Activated naive CD4-positive, alpha-beta T cell treated with anti-CD3 and anti-CD28 coated beads, Interleukin-2, amount 50 U/mL, for 72 hours (primary cell): ENCODE measurements at regions not wholly inside any gene's neighbourhood (a gene's known extent, or its start where the extent isn't known, plus 50 kb on each side); places are given as distances from the start of the nearest gene placed in this dataset.
"Not testable (repeated sequence)": the region's sequence is repeated elsewhere in the genome, so short reads cannot be mapped to it uniquely, and the experiment has no call there.

Experiments
- ATAC-seq, 2 donors: fragments of 150-1000 bp; cut with Tn5 transposase; 2 replicates each; pipeline ENCODE4 v1.10.0; 2021; ENCODE audit warnings: mild to moderate bottlenecking in 2 of 2, moderate library complexity in 2 of 2
- DNase-seq, 2 donors: peaks; one replicate each; pipeline ENCODE4 v3.0.0; 2021 to 2022; ENCODE audit warnings: low spot score in 2 of 2
- H3K27ac Mint-ChIP-seq, 2 donors: one replicate each; pipeline ENCODE4 v1.8.0; 2022; ENCODE audit warnings: mild to moderate bottlenecking in 2 of 2, mixed read lengths in 2 of 2
- H3K36me3 Mint-ChIP-seq, 2 donors: one replicate each; pipeline ENCODE4 v1.8.0; 2022; ENCODE audit warnings: mixed read lengths in 2 of 2
- H3K9me3 Mint-ChIP-seq, 2 donors: one replicate each; pipeline ENCODE4 v1.8.0; 2022; ENCODE audit warnings: mixed read lengths in 2 of 2

GRCh38 chr3:158953131-158953530 lies 151.3 kb downstream of the MFSD1 start:
- Mint-ChIP-seq H3K36me3 (no peaks in the 10 kb centered on the region), H3K27ac (no peak overlapping the region), H3K9me3 (peaks cover 4 to 9% of the 10 kb centered on the region in 2 donors)
- DNase-seq (no peak), ATAC-seq (no peak)

DNA sequence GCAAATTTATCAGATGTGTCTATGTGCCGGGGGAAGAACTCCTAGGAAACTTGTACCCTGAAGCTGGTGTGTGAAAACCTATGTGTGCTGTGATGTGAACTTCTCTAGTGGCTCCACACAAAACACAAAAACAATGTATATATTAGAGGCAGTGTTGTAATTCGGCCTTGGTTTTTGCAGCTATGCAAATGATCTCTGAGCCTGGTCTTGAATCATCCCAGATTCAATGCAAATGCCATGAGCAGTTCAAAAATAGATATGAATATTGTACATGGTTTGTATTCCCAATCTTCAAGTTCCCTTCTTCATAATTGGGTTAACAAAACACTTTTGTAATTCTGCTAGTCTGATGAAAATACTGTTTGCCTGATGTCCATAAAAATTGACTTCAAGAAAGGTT lies 152.6 kb downstream of the MFSD1 start:
- ATAC-seq: no peak
- Mint-ChIP-seq H3K36me3 (no peaks in the 10 kb centered on the region), H3K27ac (no peak overlapping the region), H3K9me3 (peaks cover 0 to 5% of the 10 kb centered on the region in 2 donors)
- DNase-seq: no peak

GRCh38 chr3:158957777-158958176 lies 155.9 kb downstream of the MFSD1 start:
- H3K36me3 Mint-ChIP-seq, ATAC-seq, H3K9me3 Mint-ChIP-seq, H3K27ac Mint-ChIP-seq, DNase-seq: not testable (repeated sequence)

DNA sequence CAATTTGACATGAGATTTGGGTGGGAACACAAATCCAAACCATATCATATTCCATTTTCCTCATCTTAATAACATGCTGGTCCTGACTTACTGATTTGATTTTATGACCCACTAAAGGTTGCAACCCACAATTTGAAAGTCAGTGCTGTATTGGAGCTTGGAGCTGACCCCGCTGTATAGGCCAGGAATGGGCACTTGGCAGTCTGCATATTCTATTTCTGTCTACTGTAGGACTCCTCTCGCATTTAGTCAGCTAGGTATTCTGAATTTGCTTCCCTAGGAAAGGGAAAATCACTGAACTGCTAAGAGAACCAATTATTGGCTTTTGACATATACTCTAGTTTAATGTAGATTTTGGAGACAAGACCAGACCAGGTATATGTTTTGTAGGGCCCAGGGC lies 157.0 kb downstream of the MFSD1 start:
- DNase-seq (no peak), ATAC-seq (no peak)
- Mint-ChIP-seq H3K36me3 (no peaks in the 10 kb centered on the region), H3K9me3 (peaks cover 0 to 5% of the 10 kb centered on the region in 2 donors), H3K27ac (no peak overlapping the region)

- no peak for ATAC-seq
- H3K9me3 Mint-ChIP-seq: no peaks in the 10 kb centered on the region
- DNase-seq: no peak
- no peak overlapping the region for H3K27ac Mint-ChIP-seq
- no peaks in the 10 kb centered on the region for H3K36me3 Mint-ChIP-seq
Observed at GRCh38 chr3:158961471-158961870, 159.6 kb downstream of the MFSD1 start.

DNA sequence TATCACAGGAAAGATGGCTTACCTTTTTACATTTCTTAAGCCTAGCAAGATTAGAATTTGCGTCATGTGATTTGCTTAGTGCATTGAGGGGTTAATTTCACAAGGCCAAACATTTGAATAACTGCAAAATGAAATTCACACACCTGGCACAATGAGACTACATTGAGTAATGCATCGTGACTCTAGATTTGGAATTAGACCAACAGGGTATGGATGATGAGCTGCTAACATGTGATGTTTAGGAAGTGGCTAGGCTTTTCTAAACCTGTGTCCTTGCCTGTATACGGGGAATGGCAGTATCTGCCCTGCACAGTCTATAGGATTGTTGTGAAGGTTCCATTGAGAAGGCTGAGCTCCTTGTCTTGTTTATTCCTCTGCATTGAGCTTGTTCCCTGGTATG lies 160.1 kb downstream of the MFSD1 start:
- no peak for DNase-seq
- Mint-ChIP-seq H3K9me3 (no peaks in the 10 kb centered on the region), H3K27ac (no peak overlapping the region), H3K36me3 (no peaks in the 10 kb centered on the region)
- no peak for ATAC-seq

DNA sequence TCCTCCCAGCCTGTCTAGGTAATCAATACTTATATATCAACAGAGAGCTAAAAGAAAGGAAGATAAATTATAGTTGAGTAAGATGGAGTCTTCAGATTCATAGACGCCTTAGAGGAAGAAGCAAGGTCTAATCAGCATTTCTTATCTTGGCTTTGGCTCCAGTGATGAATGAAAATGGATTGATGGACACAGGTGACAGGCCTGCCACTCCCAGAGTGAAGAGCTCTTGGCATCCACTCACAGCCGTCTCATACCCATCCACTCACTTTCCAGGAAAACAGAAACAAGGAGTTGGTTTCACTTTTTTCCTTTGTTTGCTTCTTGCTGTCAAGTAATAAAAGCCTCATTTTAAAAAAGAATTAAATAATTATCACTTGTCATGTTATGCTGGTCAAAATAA lies 168.2 kb downstream of the MFSD1 start:
- Mint-ChIP-seq H3K9me3 (peaks cover 3 to 7% of the 10 kb centered on the region in 2 donors), H3K27ac (no peak overlapping the region), H3K36me3 (no peaks in the 10 kb centered on the region)
- ATAC-seq (no peak), DNase-seq (no peak)

GRCh38 chr3:158974904-158975303 lies 173.1 kb downstream of the MFSD1 start:
- Mint-ChIP-seq H3K36me3 (no peaks in the 10 kb centered on the region), H3K9me3 (peaks cover 0 to 7% of the 10 kb centered on the region in 2 donors), H3K27ac (no peak overlapping the region)
- ATAC-seq (no peak), DNase-seq (no peak)

- H3K9me3 Mint-ChIP-seq: peaks cover 4 to 5% of the 10 kb centered on the region in 2 donors
- H3K27ac Mint-ChIP-seq: no peak overlapping the region
- ATAC-seq (no peak), DNase-seq (no peak)
- H3K36me3 Mint-ChIP-seq: no peaks in the 10 kb centered on the region
Observed at GRCh38 chr3:158976966-158977365, 175.1 kb downstream of the MFSD1 start.

DNA sequence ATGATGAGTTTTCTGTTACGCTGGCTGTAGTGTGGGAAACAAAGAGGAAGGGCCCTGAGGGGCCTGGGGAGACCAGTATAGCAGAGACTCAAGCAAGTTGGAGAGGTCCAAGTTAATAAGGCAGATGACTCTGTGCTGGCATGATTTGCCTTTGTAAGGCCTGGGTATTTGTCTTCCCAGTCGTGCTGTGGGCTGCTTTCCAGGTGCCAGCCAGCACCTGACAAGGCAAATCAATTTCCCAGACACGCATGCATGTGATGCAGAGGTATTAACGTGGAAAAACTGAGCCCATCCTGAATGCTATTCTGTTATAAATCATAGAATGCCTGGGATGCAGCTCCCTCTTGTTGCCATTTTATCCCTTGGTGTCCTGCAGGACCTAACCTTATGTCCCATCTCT lies 175.6 kb downstream of the MFSD1 start:
- DNase-seq (no peak), ATAC-seq (no peak)
- Mint-ChIP-seq H3K36me3 (no peaks in the 10 kb centered on the region), H3K27ac (no peak overlapping the region), H3K9me3 (peaks cover 0 to 4% of the 10 kb centered on the region in 2 donors)

DNA sequence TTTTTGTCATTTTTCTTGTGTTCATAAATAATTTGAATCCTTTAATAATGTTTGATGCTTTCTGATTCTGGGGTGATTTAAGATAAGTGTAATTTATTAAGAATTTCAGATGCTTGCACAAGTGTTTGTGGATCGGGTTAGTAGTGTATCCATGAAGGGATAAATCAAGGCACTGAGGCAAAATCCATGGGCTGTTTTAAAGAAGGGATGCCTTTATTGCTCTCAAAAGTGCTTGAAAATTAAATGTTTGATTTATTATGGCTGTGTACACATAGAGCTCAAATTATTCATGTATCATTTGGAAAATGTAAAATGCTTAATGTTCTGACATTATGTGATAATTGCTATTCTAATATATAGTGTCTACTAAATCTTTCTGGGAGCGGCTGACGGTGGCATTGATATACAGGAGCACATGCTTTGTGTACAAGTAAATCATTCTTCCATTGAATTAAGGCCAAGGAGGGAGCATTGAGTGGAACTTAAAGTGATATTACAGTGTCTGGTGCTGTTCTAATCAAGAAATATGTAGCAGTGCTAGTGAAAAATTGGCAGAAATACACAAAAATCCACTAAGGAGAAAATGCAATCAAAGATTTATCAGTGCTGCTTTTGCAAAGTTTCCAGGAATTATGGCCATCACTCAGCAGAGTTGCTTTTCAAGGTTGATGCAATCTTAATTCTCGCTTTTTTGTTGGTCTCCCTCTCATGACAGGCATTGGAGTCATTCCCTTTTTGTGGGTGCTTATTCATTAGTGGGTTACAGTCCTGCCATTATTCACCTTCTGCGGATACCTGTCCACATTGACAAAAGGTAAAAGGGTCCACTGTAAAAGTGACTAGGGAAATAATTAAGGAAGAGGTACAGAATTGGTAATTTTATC lies 181.6 kb downstream of the MFSD1 start:
- Mint-ChIP-seq H3K27ac (no peak overlapping the region), H3K9me3 (peaks cover 3 to 12% of the 10 kb centered on the region in 2 donors), H3K36me3 (no peaks in the 10 kb centered on the region)
- DNase-seq (no peak), ATAC-seq (no peak)

GRCh38 chr3:158991146-158991705 lies 189.4 kb downstream of the MFSD1 start:
- H3K27ac Mint-ChIP-seq: no peak overlapping the region
- DNase-seq: no peak
- ATAC-seq: no peak
- H3K36me3 Mint-ChIP-seq: no peaks in the 10 kb centered on the region
- peaks cover 8 to 13% of the 10 kb centered on the region in 2 donors for H3K9me3 Mint-ChIP-seq

DNA sequence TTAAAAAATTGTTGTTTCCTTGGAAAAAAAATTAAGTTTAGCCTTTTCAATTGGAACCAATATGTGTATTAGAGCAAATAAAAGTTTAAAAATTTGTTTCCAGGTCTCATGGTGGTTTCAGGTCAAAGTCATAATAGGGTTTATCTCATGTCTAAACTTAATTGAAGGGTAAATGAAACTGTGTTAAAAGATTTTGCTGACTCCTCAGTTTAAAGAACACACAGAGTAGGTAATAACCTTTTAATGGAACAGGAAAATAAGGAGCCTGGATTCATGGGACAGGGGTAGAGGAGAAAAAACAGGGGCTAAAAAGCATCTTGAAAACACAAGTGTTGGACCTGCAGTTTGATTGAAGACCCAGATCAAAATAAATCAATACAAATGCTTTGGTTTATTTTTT lies 190.6 kb downstream of the MFSD1 start:
- Mint-ChIP-seq H3K9me3 (peaks cover 5 to 13% of the 10 kb centered on the region in 2 donors), H3K27ac (no peak overlapping the region), H3K36me3 (no peaks in the 10 kb centered on the region)
- DNase-seq: no peak
- ATAC-seq: no peak

- DNase-seq (no peak), ATAC-seq (no peak)
- Mint-ChIP-seq H3K27ac (no peak overlapping the region), H3K9me3 (peaks cover 2 to 4% of the 10 kb centered on the region in 2 donors), H3K36me3 (no peaks in the 10 kb centered on the region)
Observed at GRCh38 chr3:158994386-158994785, 192.5 kb downstream of the MFSD1 start.

DNA sequence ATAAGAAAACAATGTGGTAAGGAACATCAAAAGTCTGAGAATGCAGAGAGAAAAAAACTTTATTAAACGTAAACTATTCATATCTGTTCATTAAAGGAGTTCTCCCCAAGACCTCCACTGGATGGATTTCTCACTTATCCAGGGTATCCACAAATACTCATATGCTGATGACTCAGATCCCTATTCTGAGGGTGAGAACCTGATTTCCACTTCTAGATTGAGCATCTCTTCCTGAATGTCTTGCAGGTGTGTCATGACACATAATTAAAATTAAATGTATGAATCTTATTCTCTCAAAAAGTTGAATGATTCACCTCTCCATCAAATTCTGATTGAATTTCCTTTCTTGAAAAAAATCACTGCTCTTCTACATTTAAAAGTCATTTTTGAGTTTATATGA lies 199.9 kb downstream of the MFSD1 start:
- Mint-ChIP-seq H3K9me3 (peaks cover 0 to 3% of the 10 kb centered on the region in 2 donors), H3K27ac (no peak overlapping the region), H3K36me3 (no peaks in the 10 kb centered on the region)
- ATAC-seq: no peak
- no peak for DNase-seq

DNA sequence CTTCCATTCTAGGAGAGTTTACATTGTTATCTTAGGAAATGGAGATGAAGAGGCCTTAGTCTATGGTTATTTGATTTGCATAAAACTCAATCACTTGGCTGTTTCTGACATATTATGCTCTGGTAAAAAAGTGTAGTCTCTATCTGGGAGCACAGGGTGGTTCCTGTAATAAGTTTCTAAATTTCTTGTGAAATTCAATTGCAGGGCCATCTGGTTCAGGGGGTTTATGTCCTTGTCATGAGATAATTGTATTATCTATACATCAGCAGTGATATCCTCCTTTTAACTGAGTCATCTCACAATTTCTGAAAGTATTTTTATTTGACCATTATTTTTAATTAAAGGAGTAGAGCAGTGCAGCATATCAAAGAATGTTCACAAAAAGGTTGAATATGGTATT lies 203.3 kb downstream of the MFSD1 start:
- no peak for ATAC-seq
- no peak for DNase-seq
- Mint-ChIP-seq H3K27ac (no peak overlapping the region), H3K9me3 (peaks cover 3 to 7% of the 10 kb centered on the region in 2 donors), H3K36me3 (no peaks in the 10 kb centered on the region)

DNA sequence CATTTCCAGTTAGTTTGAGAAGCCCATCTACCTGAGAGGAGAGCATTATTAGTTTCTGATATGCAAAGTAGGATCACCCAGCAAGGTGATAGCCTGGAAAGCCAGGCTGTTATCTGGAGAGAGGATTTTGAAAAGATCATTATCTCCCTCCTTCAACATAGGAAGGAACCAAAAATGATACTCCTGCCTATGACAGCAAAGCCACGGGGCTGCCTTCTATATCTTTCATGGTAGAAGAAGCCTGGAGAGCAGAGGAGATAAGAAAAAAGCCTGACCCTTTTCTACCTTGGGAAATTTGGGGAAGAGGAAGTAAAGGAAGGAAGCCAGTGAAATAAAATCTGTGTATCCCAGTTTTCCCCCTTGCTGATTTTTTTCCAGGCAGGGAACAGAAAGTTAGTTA lies 205.5 kb downstream of the MFSD1 start:
- DNase-seq: no peak
- no peak for ATAC-seq
- Mint-ChIP-seq H3K9me3 (peaks cover 3 to 7% of the 10 kb centered on the region in 2 donors), H3K27ac (no peak overlapping the region), H3K36me3 (no peaks in the 10 kb centered on the region)

- no peak for DNase-seq
- Mint-ChIP-seq H3K9me3 (peaks cover 3 to 7% of the 10 kb centered on the region in 2 donors), H3K27ac (no peak overlapping the region), H3K36me3 (no peaks in the 10 kb centered on the region)
- ATAC-seq: no peak
Observed at GRCh38 chr3:159008401-159008800, 206.5 kb downstream of the MFSD1 start.
